Femur (tissue), 1 donor: ENCODE measurements at regions not wholly inside any gene's neighbourhood (a gene's known extent, or its start where the extent isn't known, plus 50 kb on each side); places are given as distances from the start of the nearest gene placed in this dataset.
"Not testable (repeated sequence)": the region's sequence is repeated elsewhere in the genome, so short reads cannot be mapped to it uniquely, and the experiment has no call there.

ENCODE experiments used
- DNase-seq: peaks from one replicate; pipeline ENCODE4 v3.0.0-alpha.2; 2017

DNA sequence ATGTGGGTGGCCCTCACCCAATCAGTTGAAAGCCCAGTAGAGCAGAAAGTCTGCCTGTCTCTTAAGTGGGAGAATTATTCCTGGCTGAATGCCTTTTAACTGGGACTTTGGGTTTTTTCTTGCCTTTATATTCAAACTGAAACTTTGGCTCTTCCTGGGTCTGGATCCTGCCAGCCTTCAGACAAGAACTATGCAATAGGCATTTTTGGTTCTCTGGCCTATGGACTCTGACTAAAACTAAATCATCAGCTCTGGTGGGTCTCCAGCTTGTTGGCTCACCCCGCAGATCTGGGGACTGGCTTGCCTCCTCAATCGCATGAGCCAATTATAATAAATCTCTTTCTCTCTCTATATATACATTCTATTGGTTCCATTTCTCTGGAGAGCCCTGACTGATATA lies 173.0 kb upstream of the IGF1 start:
- DNase-seq = peak; percentile 26

GRCh38 chr12:102652645-102653313 lies 172.4 kb upstream of the IGF1 start:
- no peak for DNase-seq

GRCh38 chr12:102645968-102646367 lies 165.6 kb upstream of the IGF1 start:
- no peak for DNase-seq

DNA sequence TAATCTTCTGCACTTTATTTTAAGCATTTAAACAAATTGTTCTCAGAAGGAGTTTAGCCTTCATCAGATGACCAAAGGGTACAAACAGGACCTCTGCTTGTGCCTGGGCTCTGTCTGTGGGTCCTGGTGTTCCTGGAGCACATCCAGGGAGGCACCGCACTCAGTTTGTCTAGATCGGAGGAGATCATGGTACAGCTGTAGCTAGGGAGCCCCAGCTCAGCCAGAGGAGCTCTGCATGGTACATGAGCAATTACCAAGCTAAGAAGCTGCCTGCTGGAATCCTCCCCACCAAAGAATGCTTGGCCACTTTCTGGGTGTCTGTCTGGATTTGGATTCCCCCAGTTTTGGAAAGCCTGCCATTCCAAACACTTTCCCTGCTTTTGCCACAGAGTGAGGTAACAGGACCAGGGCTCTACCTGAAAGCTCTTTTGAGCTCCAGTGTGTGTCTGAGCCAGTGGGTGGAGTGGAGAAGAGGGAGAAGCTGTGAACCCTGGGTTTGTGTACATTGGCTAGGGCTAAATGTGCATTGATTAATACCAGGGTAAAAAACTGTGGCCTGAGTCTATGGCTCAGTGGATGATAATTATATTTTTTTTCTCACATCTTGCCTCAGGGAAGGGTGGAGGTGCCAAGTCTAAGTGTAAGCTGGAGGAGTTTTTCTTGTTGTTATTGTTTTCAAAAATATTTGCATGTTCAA lies 163.7 kb upstream of the IGF1 start:
- no peak for DNase-seq

DNA sequence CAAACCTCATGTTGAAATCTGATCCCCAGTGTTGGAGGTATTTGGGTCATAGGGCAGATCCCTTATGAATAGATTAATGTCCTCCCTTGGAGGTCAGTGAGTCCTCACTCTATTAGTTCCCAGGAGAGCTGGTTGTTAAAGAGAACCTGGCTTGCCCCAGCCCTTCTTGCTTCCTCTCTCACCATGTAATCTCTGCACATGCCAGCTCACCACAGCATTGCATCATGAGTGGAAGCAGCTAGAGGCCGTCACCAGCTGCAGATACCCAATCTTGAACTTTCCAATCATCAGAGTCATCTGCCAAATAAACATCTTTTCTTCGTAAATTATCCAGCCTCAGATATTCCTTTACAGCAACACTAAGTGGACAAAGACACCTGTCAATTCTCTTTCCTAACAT lies 161.8 kb upstream of the IGF1 start:
- no peak for DNase-seq

DNA sequence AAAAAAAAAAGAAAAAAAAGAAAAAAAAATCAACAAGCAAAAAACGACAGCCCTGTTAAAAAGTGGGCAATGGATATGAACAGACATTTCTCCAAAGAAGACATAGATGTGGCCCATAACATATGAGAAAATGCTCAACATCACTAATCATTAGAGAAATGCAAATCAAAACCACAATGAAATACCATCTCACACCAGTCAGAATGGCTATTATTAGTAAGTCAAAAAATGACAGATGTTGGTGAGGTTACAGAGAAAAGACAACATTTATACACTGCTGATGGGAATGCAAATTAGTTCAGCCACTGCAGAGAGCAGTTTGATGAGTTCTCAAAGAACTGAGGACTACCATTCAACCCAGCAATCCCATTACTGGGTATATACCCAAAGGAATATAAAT lies 160.3 kb upstream of the IGF1 start:
- not testable (repeated sequence) for DNase-seq

- no peak for DNase-seq
Measured at GRCh38 chr12:102638777-102639176, 158.4 kb upstream of the IGF1 start.

GRCh38 chr12:102633981-102634605 lies 153.7 kb upstream of the IGF1 start:
- DNase-seq = no peak

GRCh38 chr12:102631274-102631673 lies 150.9 kb upstream of the IGF1 start:
- DNase-seq = no peak

GRCh38 chr12:102629262-102629888 lies 149.0 kb upstream of the IGF1 start:
- no peak for DNase-seq

DNA sequence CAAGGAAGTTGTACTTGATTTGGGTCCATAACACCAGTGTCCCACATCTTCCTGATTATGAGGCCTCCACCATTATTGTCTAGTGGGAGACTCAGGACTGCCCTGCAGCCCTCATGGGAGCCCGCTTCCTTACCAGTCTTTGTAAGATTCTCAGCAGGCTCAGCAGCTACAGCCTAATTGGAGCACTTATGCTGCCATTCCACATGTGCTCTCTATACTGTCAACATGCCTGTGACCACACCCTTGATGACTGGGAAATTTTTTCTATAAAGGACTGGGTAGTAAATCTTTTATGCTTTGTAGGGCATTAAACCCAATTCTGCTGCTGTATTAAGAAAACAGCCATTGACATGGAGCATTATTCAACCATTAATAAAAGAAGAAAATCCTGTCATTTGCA lies 145.5 kb upstream of the IGF1 start:
- DNase-seq = no peak

DNA sequence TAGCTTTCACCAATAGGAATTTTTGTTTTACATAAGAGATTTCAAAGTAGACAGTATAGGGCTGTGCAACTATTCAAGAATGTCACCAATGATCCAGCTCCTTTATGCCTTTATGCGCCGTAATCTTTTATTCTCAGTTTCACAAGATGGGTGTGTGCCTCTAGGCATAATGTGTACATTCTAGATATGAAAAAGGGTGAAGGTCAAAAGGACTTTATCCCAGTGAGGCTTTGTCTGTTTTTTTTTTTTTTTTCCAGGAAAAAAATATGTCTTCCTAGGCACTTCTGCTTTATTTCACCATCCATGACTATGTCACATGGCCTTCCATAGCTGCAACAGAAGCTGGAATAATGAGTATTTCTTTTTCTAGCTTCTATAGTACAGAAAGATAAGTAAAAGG lies 142.3 kb upstream of the IGF1 start:
- DNase-seq = no peak

DNA sequence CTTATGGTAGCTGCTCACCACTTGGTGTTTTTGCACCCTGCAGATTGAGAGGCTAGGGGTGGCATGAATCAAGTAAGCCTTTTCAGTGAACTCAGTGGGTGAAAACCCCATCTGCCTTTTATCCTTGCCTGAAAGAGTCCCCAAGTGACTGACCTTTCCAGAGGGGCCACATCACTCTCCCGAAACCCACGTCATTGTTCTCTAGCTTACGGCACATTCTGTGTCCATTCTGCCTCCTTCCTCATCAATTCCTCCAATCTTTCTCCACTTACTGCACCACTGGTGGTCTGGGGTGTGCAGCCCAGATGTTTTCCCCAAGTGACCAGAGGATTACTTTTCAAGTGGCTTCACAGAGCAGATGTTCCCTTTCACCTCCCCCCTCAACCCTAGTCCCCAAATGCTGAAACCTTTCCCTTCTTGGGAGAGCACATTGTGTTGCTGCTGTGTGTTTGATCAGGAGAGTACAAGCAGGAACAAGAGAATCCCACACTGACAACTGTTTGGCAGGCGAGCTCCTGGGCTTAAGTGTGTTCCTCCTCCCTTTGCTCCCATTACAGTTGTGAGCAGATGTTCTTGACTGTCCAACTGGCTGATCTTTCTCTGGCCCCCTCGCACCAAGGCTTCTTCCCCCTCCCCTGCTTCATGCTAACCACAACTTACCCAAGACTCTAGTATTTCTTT lies 138.0 kb upstream of the IGF1 start:
- DNase-seq = peak; percentile 67

DNA sequence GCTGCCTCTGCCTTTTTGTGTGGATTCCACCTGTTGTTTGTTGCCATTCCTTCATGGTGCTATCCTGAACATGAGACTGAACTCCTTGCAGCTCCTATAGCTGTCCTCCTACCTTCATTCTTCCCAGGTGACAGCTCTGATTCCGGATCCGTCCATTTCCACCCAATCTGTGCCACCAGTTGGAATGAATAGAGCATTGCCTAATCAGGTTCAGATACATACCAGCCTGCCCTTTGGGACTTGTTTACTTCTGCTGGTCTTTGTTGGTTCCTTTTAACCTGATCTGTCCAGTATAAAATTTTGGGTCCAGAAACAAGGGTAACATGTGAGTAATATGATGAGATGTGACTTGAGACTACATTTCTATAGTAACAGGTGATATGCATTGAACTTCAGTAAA lies 136.3 kb upstream of the IGF1 start:
- no peak for DNase-seq

DNA sequence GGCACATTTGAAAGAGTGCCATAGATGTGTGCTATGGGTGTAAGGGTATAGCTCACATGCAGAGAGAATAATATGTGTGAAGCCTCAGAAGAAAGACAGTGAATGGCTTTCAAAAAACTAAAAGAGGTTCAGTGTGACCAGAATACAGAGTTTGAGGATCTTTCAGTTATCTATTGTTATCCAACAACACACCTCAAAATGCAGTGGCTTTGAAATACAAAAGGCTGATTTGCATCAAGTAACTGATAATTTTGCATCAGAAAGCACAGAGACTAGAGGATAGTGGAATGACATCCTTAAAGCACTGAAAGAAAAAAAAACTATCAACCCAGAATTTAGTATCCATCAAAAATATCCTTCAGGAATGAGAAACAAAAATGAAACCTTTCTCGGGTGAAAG lies 131.6 kb upstream of the IGF1 start:
- DNase-seq = no peak

DNA sequence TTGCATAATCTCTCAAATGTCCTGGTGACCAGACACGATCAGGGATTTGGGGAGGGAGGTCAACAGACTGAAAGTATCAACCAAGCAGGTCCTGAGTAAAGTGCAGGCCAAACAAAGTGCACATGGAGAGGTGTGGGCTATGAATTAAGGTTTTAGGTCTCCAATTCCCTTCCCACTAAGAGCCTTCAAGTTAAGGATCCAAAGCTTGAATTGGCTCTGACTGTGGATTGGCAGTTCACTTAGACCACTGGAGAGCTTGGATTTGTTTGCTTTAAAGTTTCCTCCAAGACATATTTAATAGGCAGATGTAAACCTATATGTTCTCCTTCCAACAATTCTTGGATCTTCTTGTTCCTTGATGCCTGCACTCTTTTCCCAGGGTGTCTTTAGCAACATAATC lies 129.6 kb upstream of the IGF1 start:
- DNase-seq = peak; percentile 53

DNA sequence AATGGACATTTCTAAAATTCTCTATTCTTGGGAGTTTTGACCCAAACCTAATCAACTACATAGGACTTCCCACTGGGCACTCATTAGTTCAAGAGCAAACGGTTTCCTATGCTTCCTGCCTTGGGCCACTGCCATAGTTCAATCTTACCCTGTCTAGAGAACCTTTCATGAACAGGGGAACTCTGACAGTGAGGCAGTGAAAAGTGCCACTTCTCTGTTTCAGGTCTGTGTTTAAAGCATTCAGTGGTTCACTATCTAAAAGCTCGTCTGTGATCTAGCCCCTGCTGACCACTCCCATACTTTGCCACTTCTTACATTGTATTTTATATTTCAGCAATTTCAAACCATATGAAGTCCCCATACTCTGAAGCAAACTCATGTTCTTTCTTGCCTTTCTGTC lies 122.7 kb upstream of the IGF1 start:
- DNase-seq = no peak

GRCh38 chr12:102602521-102602920 lies 122.2 kb upstream of the IGF1 start:
- peak; percentile 59 for DNase-seq

GRCh38 chr12:102601621-102602020 lies 121.3 kb upstream of the IGF1 start:
- no peak for DNase-seq

DNA sequence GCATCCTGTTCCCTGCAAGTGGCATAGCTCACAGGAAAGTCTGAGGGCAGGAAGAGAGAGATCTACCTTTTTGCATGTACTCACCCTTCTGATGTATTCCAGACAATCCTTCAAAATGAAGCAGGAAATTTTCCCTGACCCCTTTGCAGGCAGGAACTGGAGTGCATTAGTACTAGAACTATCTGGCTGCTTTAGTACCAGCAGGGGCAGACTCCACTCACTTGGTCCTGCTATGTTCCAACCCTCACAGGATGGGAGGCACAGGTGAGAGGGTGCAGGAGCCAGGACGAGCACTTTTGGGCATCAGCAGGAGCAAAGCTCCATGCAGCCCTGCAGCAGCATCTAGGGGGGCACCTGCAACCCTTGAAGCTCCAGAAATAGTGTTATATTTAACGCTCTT lies 116.3 kb upstream of the IGF1 start:
- no peak for DNase-seq

GRCh38 chr12:102596031-102596430 lies 115.7 kb upstream of the IGF1 start:
- DNase-seq = peak; percentile 59

DNA sequence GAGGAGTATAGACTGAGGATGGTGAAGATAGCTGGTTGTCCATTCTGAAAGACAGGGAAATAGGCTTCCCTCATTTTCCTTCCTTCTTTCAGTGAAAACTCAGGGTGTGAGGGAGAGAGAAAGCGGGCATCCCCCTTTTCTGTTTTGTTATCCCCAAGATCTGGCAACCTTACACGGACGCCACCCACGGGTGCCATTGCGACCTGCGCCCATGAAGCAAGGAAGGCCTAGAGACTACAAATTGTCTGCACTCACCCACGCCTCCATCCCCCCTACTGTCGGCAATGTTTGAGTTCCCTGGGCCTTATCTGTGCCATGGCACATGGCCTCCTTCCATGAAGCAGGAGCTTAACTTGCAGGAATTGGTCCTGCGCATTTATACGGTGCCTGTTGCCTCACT lies 115.0 kb upstream of the IGF1 start:
- no peak for DNase-seq

DNA sequence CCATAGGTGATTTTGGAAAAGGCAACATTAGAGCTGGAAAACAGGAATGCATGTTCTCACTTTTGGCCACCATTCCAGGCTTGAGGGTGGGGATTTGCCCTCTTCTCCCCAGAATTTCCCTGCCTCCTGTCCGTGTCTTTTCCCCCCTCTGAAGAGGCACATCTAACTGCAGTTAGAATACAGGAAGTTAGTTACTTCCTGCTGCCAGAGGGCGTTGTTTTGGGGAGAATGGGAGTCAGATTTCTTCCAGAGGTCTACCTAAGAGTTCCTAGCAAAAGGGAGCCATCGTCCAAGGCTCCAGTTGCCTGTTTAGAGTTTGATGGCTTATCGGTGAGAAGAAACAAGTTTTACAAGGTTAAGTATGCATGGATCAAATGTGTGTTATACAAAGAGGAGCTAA lies 112.8 kb upstream of the IGF1 start:
- no peak for DNase-seq
